GM19023 (cell line): ENCODE measurements at regions not wholly inside any gene's neighbourhood (a gene's known extent, or its start where the extent isn't known, plus 50 kb on each side); places are given as distances from the start of the nearest gene placed in this dataset.
"Not testable (repeated sequence)": the region's sequence is repeated elsewhere in the genome, so short reads cannot be mapped to it uniquely, and the experiment has no call there.

Experiments
- ATAC-seq: cut with Tn5 transposase; IDR thresholded peaks from one replicate; pipeline ENCODE4 v1.9.1; 2021; ENCODE audit warnings: mild to moderate bottlenecking, moderate library complexity; ENCODE audit not compliant: unreplicated experiment

- no peak for ATAC-seq
Measured at GRCh38 chr3:158026236-158026635, 80.0 kb downstream of the SHOX2 start.

- not testable (repeated sequence) for ATAC-seq
Measured at GRCh38 chr3:158019897-158020296, 86.3 kb downstream of the SHOX2 start.

- no peak for ATAC-seq
Measured at GRCh38 chr3:158018462-158018861, 87.8 kb downstream of the SHOX2 start.

GRCh38 chr3:158012901-158013300, 93.3 kb downstream of the SHOX2 start:
- ATAC-seq = no peak

GRCh38 chr3:158005391-158006100, 100.7 kb downstream of the SHOX2 start:
- ATAC-seq = no peak

- no peak for ATAC-seq
Measured at GRCh38 chr3:157999246-157999645, 107.0 kb downstream of the SHOX2 start.

- no peak for ATAC-seq
Measured at GRCh38 chr3:157982359-157982758, 123.9 kb downstream of the SHOX2 start.

- no peak for ATAC-seq
Measured at GRCh38 chr3:157981819-157982218, 124.4 kb downstream of the SHOX2 start.

- ATAC-seq = no peak
Measured at GRCh38 chr3:157979022-157979421, 127.2 kb downstream of the SHOX2 start.

- no peak for ATAC-seq
Measured at GRCh38 chr3:157961665-157962064, 144.6 kb downstream of the SHOX2 start.

- no peak for ATAC-seq
Measured at GRCh38 chr3:157958457-157958856, 147.8 kb downstream of the SHOX2 start.

- ATAC-seq = no peak
Measured at GRCh38 chr3:157956850-157957249, 149.4 kb downstream of the SHOX2 start.

- ATAC-seq = no peak
Measured at GRCh38 chr3:157956176-157956575, 150.0 kb downstream of the SHOX2 start.

GRCh38 chr3:157953565-157953964, 152.7 kb downstream of the SHOX2 start:
- ATAC-seq = no peak

GRCh38 chr3:157948605-157949383, 157.4 kb downstream of the SHOX2 start:
- ATAC-seq = no peak

GRCh38 chr3:157939166-157939565, 167.1 kb downstream of the SHOX2 start:
- no peak for ATAC-seq

- ATAC-seq = no peak
Measured at GRCh38 chr3:157938154-157938779, 168.0 kb downstream of the SHOX2 start.

- ATAC-seq = no peak
Measured at GRCh38 chr3:157931517-157931916, 174.7 kb downstream of the SHOX2 start.

GRCh38 chr3:157930000-157930780, 176.0 kb downstream of the SHOX2 start:
- ATAC-seq = no peak

- ATAC-seq = no peak
Measured at GRCh38 chr3:157926822-157927221, 179.4 kb downstream of the SHOX2 start.

- peak; percentile 78 for ATAC-seq
Measured at GRCh38 chr3:157922614-157923013, 183.6 kb downstream of the SHOX2 start.
